HCT116 (cell line): ENCODE measurements at regions not wholly inside any gene's neighbourhood (a gene's known extent, or its start where the extent isn't known, plus 50 kb on each side); places are given as distances from the start of the nearest gene placed in this dataset.
"Not testable (repeated sequence)": the region's sequence is repeated elsewhere in the genome, so short reads cannot be mapped to it uniquely, and the experiment has no call there.

Experiments used
- ATAC-seq: fragments of 200-7000 bp; cut with Tn5 transposase; 2 replicates; pipeline ENCODE4 v1.9.1; 2020; ENCODE audit warnings: mild to moderate bottlenecking, moderate library complexity
- BruUV-seq: library from RNA; stranded (reverse); fragments of 400-500 nt; replicated peaks from 2 replicates; lab custom pipeline; 2021; lab: Mats Ljungman, UMichigan
- CTCF ChIA-PET: fragments of 300-600 bp; sonication (Branson Sonifier 250); formaldehyde crosslinking; loops from one replicate; lab custom pipeline; 2021; ENCODE audit warnings: antibody characterized with exemption; lab: Charles Lee
- POLR2A ChIA-PET: fragments of 300-600, 350-600 bp; sonication (Branson Sonifier 250); formaldehyde crosslinking; loops from one replicate; lab custom pipeline; 2021; ENCODE audit warnings: antibody characterized with exemption; lab: Charles Lee
- RAD21 ChIA-PET, 2 experiments: fragments of 300-600 bp; sonication (Branson Sonifier 250); formaldehyde crosslinking; loops; one replicate each; lab custom pipeline; 2023; ENCODE audit warnings: low total read pairs in 2 of 2; ENCODE audit not compliant: uncharacterized antibody in 2 of 2, unreplicated experiment in 2 of 2, low non-redundant PET in 1 of 2; lab: Charles Lee
- DNase-seq: peaks from one replicate; pipeline ENCODE4 v3.0.0-alpha.2; 2010; ENCODE audit warnings: low read depth, low spot score
- H2AFZ ChIP-seq: fragments of 200-600 bp; shearing (Covaris generic), sonication (generic); 2 replicates; pipeline ENCODE4 v1.6.1; 2017; ENCODE audit warnings: low read depth, mixed run types, mixed read lengths, antibody characterized with exemption, low read length; ENCODE audit not compliant: poor library complexity, severe bottlenecking
- H3K27ac ChIP-seq: 2 replicates; pipeline ENCODE4 v1.5.1; 2012; ENCODE audit warnings: low read depth, low read length
- H3K27me3 ChIP-seq: fragments of 200-600 bp; sonication (generic); 2 replicates; pipeline ENCODE4 v1.6.1; 2016; ENCODE audit warnings: mixed run types, low read length, mixed read lengths; ENCODE audit not compliant: insufficient read depth
- H3K36me3 ChIP-seq, 2 experiments: fragments of 200-500 bp in 1 of 2; fragments of 200-600 bp in 1 of 2; sonication (Bioruptor generic) in 1 of 2; sonication (generic) in 1 of 2; 2 replicates each; pipeline versions ENCODE4 v1.5.1 to v1.6.1; 2014 to 2016; ENCODE audit warnings: low read length in 2 of 2, inconsistent platforms in 1 of 2, mixed read lengths in 1 of 2, mixed run types in 1 of 2; ENCODE audit not compliant: insufficient read depth in 2 of 2, control insufficient read depth in 1 of 2
- H3K4me1 ChIP-seq, 2 experiments: fragments of 200-600 bp in 1 of 2; sonication (generic) in 1 of 2; 2 replicates each; pipeline versions ENCODE4 v1.5.1 to v1.6.1; 2012 to 2017; ENCODE audit warnings: low read length in 2 of 2, inconsistent platforms in 1 of 2, mild to moderate bottlenecking in 1 of 2, mixed read lengths in 1 of 2, mixed run types in 1 of 2, moderate library complexity in 1 of 2; ENCODE audit not compliant: insufficient read depth in 2 of 2, control insufficient read depth in 1 of 2
- H3K4me2 ChIP-seq: fragments of 200-600 bp; sonication (generic); 2 replicates; pipeline ENCODE4 v1.6.1; 2017; ENCODE audit warnings: mixed run types, low read length, mixed read lengths
- H3K4me3 ChIP-seq, 2 experiments: fragments of 200-600 bp in 1 of 2; sonication (generic) in 1 of 2; replicated peaks in 1 of 2; 2 replicates each; pipeline ENCODE4 v1.5.1; 2011 to 2016; ENCODE audit warnings: low read length in 2 of 2, control low read depth in 1 of 2, low read depth in 1 of 2, mild to moderate bottlenecking in 1 of 2, mixed read lengths in 1 of 2, mixed run types in 1 of 2
- H3K79me2 ChIP-seq: fragments of 200-600 bp; sonication (generic); 2 replicates; pipeline ENCODE4 v1.6.1; 2017; ENCODE audit warnings: mild to moderate bottlenecking, mixed run types, low read length, moderate library complexity, mixed read lengths; ENCODE audit not compliant: insufficient read depth
- H3K9ac ChIP-seq: fragments of 200-600 bp; sonication (generic); 2 replicates; pipeline ENCODE4 v1.6.1; 2016; ENCODE audit warnings: low read length, mixed read lengths
- H3K9me2 ChIP-seq: fragments of 200-600 bp; sonication (generic), shearing (Covaris generic); 2 replicates; pipeline ENCODE4 v1.6.1; 2017; ENCODE audit warnings: mixed run types, mild to moderate bottlenecking, moderate library complexity; ENCODE audit not compliant: insufficient read depth
- H3K9me3 ChIP-seq, 2 experiments: fragments of 200-500 bp in 1 of 2; fragments of 200-600 bp in 1 of 2; sonication (Bioruptor generic) in 1 of 2; sonication (generic) in 1 of 2; 2 replicates each; pipeline ENCODE4 v1.6.1; 2014 to 2017; ENCODE audit warnings: low read length in 2 of 2, mixed read lengths in 2 of 2, inconsistent platforms in 1 of 2, low read depth in 1 of 2, mild to moderate bottlenecking in 1 of 2, mixed run types in 1 of 2, moderate library complexity in 1 of 2; ENCODE audit not compliant: control insufficient read depth in 1 of 2, insufficient read depth in 1 of 2
- H4K20me1 ChIP-seq: fragments of 200-600 bp; sonication (generic), shearing (Covaris generic); 2 replicates; pipeline ENCODE4 v1.6.1; 2017; ENCODE audit warnings: mixed run types, mild to moderate bottlenecking, moderate library complexity; ENCODE audit not compliant: insufficient read depth
- EGR1 ChIP-seq: IDR thresholded peaks from 2 replicates; pipeline ENCODE4 v1.6.1; 2012; ENCODE audit warnings: low read depth
- EZH2 ChIP-seq: fragments of 200-600 bp; sonication (generic); IDR thresholded peaks from 2 replicates; pipeline ENCODE4 v1.6.1; 2017; ENCODE audit warnings: antibody characterized with exemption, mixed run types
- MAX ChIP-seq: IDR thresholded peaks from 2 replicates; pipeline ENCODE4 v1.6.1; 2012
- POLR2AphosphoS5 ChIP-seq: IDR thresholded peaks from 2 replicates; pipeline ENCODE4 v1.6.1; 2011; ENCODE audit warnings: mild to moderate bottlenecking, low read depth, low read length, moderate library complexity
- SRF ChIP-seq: IDR thresholded peaks from 2 replicates; pipeline ENCODE4 v1.6.1; 2012; ENCODE audit warnings: low read depth
- TCF7L2 ChIP-seq: IDR thresholded peaks from 2 replicates; pipeline ENCODE4 v1.7.0; 2011; ENCODE audit warnings: borderline replicate concordance, inconsistent platforms; ENCODE audit not compliant: insufficient read depth, insufficient read length; ENCODE audit errors: extremely low read depth
- intact Hi-C: fragments of 100-400 bp; cut with micrococcal nuclease; formaldehyde crosslinking; loops from 2 replicates; pipeline ENCODE4 v1.10.0; 2022
- TF ChIP-seq, protein P1 (sequence below): IDR thresholded peaks from 2 replicates; pipeline ENCODE4 v1.6.1; 2012; ENCODE audit warnings: low read depth
- TF ChIP-seq, protein P2 (sequence below), 3 experiments: fragments of 200-600 bp in 1 of 3; sonication (generic) in 1 of 3; IDR thresholded peaks in 2 of 3; conservative IDR thresholded peaks in 1 of 3; 2 replicates each; pipeline ENCODE4 v1.5.1; 2012 to 2017; ENCODE audit warnings: low read depth in 2 of 3, low read length in 2 of 3, antibody characterized with exemption in 1 of 3, borderline replicate concordance in 1 of 3, control low read depth in 1 of 3, mild to moderate bottlenecking in 1 of 3, mixed read lengths in 1 of 3, mixed run types in 1 of 3, moderate library complexity in 1 of 3; ENCODE audit not compliant: insufficient read depth in 1 of 3
- TF ChIP-seq, protein P3 (sequence below): IDR thresholded peaks from 2 replicates; pipeline ENCODE4 v1.6.1; 2011; ENCODE audit warnings: mild to moderate bottlenecking, low read length, moderate library complexity; ENCODE audit not compliant: insufficient replicate concordance; ENCODE audit errors: extremely low read depth

- TF ChIP-seq, protein P1, sequence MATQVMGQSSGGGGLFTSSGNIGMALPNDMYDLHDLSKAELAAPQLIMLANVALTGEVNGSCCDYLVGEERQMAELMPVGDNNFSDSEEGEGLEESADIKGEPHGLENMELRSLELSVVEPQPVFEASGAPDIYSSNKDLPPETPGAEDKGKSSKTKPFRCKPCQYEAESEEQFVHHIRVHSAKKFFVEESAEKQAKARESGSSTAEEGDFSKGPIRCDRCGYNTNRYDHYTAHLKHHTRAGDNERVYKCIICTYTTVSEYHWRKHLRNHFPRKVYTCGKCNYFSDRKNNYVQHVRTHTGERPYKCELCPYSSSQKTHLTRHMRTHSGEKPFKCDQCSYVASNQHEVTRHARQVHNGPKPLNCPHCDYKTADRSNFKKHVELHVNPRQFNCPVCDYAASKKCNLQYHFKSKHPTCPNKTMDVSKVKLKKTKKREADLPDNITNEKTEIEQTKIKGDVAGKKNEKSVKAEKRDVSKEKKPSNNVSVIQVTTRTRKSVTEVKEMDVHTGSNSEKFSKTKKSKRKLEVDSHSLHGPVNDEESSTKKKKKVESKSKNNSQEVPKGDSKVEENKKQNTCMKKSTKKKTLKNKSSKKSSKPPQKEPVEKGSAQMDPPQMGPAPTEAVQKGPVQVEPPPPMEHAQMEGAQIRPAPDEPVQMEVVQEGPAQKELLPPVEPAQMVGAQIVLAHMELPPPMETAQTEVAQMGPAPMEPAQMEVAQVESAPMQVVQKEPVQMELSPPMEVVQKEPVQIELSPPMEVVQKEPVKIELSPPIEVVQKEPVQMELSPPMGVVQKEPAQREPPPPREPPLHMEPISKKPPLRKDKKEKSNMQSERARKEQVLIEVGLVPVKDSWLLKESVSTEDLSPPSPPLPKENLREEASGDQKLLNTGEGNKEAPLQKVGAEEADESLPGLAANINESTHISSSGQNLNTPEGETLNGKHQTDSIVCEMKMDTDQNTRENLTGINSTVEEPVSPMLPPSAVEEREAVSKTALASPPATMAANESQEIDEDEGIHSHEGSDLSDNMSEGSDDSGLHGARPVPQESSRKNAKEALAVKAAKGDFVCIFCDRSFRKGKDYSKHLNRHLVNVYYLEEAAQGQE, result no peak
Measured at GRCh38 chr15:81062937-81063336, 62.2 kb downstream of the TLNRD1 start (continued).

- Histone ChIP-seq H3K4me3 (no peak overlapping the region), H3K79me2 (no peaks in the 10 kb centered on the region), H3K9me2 (no peaks in the 10 kb centered on the region), H3K9ac (no peak overlapping the region), H3K4me2 (no peak overlapping the region), H2AFZ (no peak overlapping the region), H3K4me1 (no peaks in the 10 kb centered on the region), H3K36me3 (no peaks in the 10 kb centered on the region), H3K27ac (no peak overlapping the region), H3K9me3 (no peaks in the 10 kb centered on the region), H3K27me3 (no peaks in the 10 kb centered on the region), H4K20me1 (no peaks in the 10 kb centered on the region)
- no TSS peak for BruUV-seq
- TF ChIP-seq, protein P2, sequence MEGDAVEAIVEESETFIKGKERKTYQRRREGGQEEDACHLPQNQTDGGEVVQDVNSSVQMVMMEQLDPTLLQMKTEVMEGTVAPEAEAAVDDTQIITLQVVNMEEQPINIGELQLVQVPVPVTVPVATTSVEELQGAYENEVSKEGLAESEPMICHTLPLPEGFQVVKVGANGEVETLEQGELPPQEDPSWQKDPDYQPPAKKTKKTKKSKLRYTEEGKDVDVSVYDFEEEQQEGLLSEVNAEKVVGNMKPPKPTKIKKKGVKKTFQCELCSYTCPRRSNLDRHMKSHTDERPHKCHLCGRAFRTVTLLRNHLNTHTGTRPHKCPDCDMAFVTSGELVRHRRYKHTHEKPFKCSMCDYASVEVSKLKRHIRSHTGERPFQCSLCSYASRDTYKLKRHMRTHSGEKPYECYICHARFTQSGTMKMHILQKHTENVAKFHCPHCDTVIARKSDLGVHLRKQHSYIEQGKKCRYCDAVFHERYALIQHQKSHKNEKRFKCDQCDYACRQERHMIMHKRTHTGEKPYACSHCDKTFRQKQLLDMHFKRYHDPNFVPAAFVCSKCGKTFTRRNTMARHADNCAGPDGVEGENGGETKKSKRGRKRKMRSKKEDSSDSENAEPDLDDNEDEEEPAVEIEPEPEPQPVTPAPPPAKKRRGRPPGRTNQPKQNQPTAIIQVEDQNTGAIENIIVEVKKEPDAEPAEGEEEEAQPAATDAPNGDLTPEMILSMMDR (IDR thresholded peaks at IDR 0.05 in 2 of 3, conservative IDR thresholded peaks at IDR 0.05 in 1 of 3; ENCODE audit: borderline replicate concordance in 1 of 3, insufficient read depth in 1 of 3, low read depth in 2 of 3, low read length in 2 of 3), result no peak
- TF ChIP-seq EZH2 (no peak), SRF (no peak), POLR2AphosphoS5 (no peak), MAX (no peak), EGR1 (no peak), TCF7L2 (no peak)
- TF ChIP-seq, protein P3, sequence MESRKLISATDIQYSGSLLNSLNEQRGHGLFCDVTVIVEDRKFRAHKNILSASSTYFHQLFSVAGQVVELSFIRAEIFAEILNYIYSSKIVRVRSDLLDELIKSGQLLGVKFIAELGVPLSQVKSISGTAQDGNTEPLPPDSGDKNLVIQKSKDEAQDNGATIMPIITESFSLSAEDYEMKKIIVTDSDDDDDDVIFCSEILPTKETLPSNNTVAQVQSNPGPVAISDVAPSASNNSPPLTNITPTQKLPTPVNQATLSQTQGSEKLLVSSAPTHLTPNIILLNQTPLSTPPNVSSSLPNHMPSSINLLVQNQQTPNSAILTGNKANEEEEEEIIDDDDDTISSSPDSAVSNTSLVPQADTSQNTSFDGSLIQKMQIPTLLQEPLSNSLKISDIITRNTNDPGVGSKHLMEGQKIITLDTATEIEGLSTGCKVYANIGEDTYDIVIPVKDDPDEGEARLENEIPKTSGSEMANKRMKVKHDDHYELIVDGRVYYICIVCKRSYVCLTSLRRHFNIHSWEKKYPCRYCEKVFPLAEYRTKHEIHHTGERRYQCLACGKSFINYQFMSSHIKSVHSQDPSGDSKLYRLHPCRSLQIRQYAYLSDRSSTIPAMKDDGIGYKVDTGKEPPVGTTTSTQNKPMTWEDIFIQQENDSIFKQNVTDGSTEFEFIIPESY, result no peak
- CTCF ChIA-PET, result no interaction called here
- DNase-seq (no peak), ATAC-seq (no peak)
- RAD21 ChIA-PET, result no interaction called here
- intact Hi-C loops, result no loop called here
- POLR2A ChIA-PET, result no interaction called here
Measured at GRCh38 chr15:81064253-81064652, 63.5 kb downstream of the TLNRD1 start.

GRCh38 chr15:81067567-81067966 is 66.5 kb upstream of the CFAP161 start:
- CTCF ChIA-PET, intact Hi-C loops, H3K9me2 ChIP-seq, H3K4me1 ChIP-seq, ATAC-seq, POLR2A ChIA-PET, H4K20me1 ChIP-seq, BruUV-seq, DNase-seq, H3K9me3 ChIP-seq, H3K27me3 ChIP-seq, RAD21 ChIA-PET, H3K4me2 ChIP-seq, H3K79me2 ChIP-seq, H3K9ac ChIP-seq, H3K4me3 ChIP-seq, H3K36me3 ChIP-seq, H3K27ac ChIP-seq, H2AFZ ChIP-seq: not testable (repeated sequence)
